Epithelial cell of proximal tubule (primary cell): ENCODE measurements at regions not wholly inside any gene's neighbourhood (a gene's known extent, or its start where the extent isn't known, plus 50 kb on each side); places are given as distances from the start of the nearest gene placed in this dataset.

ENCODE experiments used
- DNase-seq: peaks from one replicate; pipeline ENCODE4 v3.0.0-alpha.2; 2011; ENCODE audit warnings: low read depth
- H3K4me3 ChIP-seq: 2 replicates; pipeline ENCODE4 v1.5.1; 2011; ENCODE audit warnings: low read depth, mild to moderate bottlenecking, low read length
- TF ChIP-seq, protein P1 (sequence below): conservative IDR thresholded peaks from 2 replicates; pipeline ENCODE4 v1.5.1; 2012; ENCODE audit warnings: low read depth, mild to moderate bottlenecking, low read length

DNA sequence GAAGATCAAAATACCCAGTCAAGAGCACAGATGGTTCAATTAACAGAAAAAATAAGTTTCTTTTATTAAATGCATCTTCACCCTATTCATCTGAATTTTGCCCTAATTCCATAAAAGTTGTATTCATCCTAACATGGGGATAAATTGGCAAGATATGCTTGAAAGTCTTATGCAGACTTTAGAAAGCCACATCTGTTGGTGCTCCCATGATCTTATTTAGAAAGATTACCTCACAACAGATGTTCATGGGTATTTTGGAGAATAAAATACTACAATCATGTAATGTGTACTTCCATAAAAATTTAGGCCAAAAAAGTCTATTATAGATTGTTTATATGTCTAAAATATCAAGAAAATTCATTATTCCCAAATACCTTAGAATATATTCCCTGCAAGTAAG, 510.3 kb downstream of the TECRL start:
- DNase-seq, result no peak
- TF ChIP-seq, protein P1, sequence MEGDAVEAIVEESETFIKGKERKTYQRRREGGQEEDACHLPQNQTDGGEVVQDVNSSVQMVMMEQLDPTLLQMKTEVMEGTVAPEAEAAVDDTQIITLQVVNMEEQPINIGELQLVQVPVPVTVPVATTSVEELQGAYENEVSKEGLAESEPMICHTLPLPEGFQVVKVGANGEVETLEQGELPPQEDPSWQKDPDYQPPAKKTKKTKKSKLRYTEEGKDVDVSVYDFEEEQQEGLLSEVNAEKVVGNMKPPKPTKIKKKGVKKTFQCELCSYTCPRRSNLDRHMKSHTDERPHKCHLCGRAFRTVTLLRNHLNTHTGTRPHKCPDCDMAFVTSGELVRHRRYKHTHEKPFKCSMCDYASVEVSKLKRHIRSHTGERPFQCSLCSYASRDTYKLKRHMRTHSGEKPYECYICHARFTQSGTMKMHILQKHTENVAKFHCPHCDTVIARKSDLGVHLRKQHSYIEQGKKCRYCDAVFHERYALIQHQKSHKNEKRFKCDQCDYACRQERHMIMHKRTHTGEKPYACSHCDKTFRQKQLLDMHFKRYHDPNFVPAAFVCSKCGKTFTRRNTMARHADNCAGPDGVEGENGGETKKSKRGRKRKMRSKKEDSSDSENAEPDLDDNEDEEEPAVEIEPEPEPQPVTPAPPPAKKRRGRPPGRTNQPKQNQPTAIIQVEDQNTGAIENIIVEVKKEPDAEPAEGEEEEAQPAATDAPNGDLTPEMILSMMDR, result no peak
- no peak overlapping the region for H3K4me3 ChIP-seq

DNA sequence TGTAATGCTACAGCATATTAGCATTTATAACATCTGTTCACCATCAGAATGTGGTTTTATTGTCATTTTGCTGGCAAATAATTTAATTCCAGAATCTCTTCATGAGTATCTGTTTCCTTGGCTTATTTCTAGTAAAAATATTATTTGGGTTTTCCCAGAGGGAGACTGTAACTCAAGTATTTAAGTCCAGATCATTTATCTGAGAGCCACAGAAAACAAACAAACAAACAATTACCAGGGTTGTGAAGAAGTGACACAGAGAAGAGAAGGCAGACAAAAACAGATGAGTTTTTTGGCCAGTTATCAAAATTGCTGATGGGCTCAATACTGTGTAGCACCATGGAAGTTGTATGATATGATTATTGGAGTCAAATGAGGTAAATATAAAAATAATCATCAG, 515.1 kb downstream of the TECRL start:
- TF ChIP-seq, protein P1, result no peak
- H3K4me3 ChIP-seq, result no peak overlapping the region
- DNase-seq, result no peak

DNA sequence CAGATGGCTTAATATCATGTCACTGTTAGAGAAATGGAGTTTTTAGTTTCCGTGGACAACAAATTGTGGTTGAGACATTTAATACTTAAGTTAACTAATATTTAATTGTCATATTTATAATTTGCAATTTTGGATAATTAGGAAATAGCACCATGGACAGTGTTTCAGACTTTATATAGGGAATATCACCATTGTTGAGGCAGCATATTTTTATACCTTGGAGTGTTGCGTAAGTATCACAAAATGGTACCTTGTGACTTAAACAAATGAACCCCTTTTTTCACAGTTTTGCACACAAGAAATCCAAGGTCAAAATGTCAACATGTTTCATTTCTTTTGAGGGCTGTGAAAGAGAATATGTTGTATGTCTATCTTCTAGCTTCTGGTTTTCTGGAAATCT, 539.9 kb downstream of the TECRL start:
- DNase-seq, result no peak
- TF ChIP-seq, protein P1, result no peak
- H3K4me3 ChIP-seq, result no peak overlapping the region

DNA sequence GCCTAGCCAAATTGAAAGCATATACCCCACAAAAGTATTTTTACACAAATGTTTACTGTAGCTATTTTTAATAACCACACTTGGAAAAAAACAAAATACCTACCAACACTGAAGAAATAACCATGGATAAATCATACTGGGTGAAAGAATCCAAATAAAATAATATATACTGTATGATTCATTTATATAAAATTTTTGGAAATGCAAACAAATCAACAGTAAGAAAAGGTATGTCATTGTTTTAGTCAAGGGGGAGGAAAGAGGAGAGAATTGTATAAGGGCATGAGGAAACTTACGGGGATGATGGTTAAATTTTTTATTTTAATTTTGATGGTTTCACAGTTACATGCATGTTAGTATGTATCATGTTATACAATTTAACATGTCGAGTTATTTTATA, 557.8 kb downstream of the TECRL start:
- TF ChIP-seq, protein P1, result no peak
- H3K4me3 ChIP-seq, result no peak overlapping the region
- DNase-seq, result no peak

DNA sequence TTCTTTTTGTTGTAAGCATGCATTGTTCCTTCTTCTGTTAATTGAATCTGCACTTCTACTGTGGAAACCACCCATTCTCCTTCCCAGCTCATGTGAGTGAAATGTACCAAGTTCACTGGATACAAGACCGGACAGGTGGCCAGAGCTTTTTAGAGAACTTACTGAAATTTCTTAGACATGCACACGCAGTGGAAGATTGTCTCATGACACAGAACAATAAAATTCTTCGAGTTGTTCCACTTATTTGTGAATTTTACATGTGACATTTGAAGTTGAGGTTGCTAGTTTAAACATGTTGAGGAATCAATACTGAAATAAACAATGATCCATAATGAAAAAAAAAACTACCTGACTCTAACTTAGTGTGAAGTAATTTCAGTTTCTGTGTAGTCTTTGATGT, 568.0 kb downstream of the TECRL start:
- no peak overlapping the region for H3K4me3 ChIP-seq
- TF ChIP-seq, protein P1, result no peak
- DNase-seq, result no peak

DNA sequence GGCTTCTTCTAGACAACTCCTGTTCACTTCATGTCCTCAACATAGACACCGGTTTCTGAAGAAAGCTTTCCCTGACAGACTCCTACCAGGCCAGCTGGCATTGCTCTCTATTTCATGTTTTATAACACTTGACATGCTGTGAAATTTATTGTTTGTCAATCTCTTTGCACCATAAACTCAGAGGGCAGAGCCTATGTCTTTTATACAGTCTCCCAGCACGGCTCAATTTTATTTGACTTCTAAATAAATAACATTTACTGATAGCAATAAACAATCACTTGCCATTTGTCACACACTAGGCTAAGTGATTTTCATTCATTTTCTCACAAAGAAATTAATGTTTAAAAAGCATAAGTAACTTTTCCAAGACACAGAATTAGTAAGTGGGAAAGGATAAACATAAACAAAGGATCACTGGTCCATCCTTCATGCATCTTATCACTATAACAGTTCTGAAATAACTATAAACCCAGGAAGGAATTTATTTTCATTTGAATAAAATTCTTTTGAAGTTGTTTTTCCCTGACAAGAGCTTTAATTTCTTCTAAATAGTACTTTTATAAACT, 577.6 kb downstream of the TECRL start:
- TF ChIP-seq, protein P1, result no peak
- H3K4me3 ChIP-seq, result no peak overlapping the region
- no peak for DNase-seq

DNA sequence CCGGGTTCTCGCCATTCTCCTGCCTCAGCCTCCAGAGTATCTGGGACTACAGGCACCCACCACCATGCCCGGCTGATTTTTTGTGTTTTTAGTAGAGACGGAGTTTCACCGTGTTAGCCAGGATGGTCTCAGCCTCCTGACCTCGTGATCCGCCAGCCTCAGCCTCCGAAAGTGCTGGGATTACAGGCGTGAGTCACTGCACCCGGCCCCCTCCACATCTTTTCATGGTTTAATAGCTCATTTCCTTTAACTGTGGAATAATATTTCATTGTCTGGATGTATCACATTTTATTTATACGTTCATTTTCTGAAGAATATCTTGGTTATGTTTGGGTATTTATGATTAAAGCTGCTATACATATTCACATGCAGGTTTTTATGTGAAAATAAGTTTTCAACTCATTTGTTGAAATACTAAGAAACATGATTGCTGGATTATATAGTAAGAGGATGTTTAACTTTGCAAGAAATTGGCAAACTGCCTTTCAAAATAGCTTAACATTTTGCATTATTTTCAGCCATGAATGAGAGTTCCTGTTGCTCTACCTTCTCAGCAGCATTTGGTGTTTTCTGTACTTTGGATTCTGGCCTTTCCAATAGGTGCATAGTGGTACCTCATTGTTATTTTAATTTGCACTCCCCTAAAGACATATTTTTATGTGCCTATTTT, 591.9 kb downstream of the TECRL start:
- no peak for DNase-seq
- TF ChIP-seq, protein P1, result no peak
- no peak overlapping the region for H3K4me3 ChIP-seq
